ENCODE measurements at regions not wholly inside any gene's neighbourhood (a gene's known extent, or its start where the extent isn't known, plus 50 kb on each side); places are given as distances from the start of the nearest gene placed in this dataset.

DNA sequence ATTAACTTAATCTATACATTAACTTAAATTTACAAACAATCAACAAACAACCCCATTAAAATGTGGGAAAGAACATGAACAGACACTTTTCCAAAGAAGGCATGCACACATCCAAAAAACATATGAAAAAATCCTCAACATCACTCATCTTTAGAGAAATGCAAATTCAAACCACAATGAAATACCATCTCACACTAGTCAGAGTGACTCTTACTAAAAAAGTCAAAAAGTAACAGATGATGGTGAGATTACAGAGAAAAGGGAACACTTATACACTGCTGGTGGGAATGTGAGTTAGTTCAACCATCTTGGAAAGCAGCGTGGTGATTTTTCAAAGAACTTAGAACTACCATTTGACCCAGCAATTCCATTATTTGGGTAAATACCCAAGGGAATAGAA lies 759.2 kb upstream of the SLITRK1 start:
- Histone ChIP-seq H4K20me1 (no peaks in the 10 kb centered on the region), H3K4me2 (no peak overlapping the region), H3K9me3 (replicated peaks in 1 of 11) (peaks cover 5 to 16% (median 11%) of the 10 kb centered on the region in 11 experiments; a peak in 17 of 22 replicates), H3K27me3 (no peaks in the 10 kb centered on the region), H3K9ac (no peak overlapping the region), H3K36me3 (no peaks in the 10 kb centered on the region), H3K4me3 (no peak overlapping the region), H3K27ac (no peak overlapping the region), H3K4me1 (peaks cover 7 to 18% (median 11%) of the 10 kb centered on the region in 10 experiments; a peak in 15 of 20 replicates)
- TF ChIP-seq Cebpa-rat (IDR thresholded peaks at IDR 0.05): no peak

GRCh38 chr13:84640691-84641090 lies 758.4 kb upstream of the SLITRK1 start:
- H4K20me1 ChIP-seq: no peaks in the 10 kb centered on the region
- H3K4me2 ChIP-seq: no peak overlapping the region
- no peak overlapping the region for H3K9ac ChIP-seq
- no peak for TF ChIP-seq Cebpa-rat (IDR thresholded peaks at IDR 0.05)
- H3K36me3 ChIP-seq: no peaks in the 10 kb centered on the region
- H3K4me3 ChIP-seq: no peak overlapping the region
- H3K4me1 ChIP-seq: peaks cover 6 to 15% (median 9%) of the 10 kb centered on the region in 10 experiments; a peak in 15 of 20 replicates
- no peak overlapping the region for H3K27ac ChIP-seq
- H3K27me3 ChIP-seq: no peaks in the 10 kb centered on the region
- H3K9me3 ChIP-seq (replicated peaks in 1 of 11): peaks cover 5 to 18% (median 11%) of the 10 kb centered on the region in 11 experiments; a peak in 17 of 22 replicates

DNA sequence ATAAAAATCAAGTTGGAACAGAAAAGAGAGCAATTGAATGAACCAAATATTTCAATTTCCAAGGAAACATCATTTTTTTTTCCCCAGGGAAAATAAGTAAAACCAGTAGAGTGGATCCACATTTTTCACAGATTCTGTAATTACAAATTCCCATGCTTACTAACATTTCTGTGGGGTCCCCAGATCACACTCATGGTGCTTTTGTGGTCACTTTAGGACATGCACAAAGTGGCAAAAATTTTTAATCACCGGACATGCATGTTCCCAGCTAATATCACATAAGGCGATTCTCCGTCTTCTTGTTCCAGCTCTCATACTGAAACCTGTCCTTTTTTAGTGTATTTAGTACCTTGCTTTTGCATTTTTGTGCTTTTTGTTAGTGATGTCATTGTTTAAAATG lies 748.2 kb upstream of the SLITRK1 start:
- H3K4me1 ChIP-seq: no peaks in the 10 kb centered on the region
- H3K4me2 ChIP-seq: no peak overlapping the region
- no peaks in the 10 kb centered on the region for H3K36me3 ChIP-seq
- TF ChIP-seq Cebpa-rat (IDR thresholded peaks at IDR 0.05): no peak
- no peak overlapping the region for H3K27ac ChIP-seq
- no peaks in the 10 kb centered on the region for H3K27me3 ChIP-seq
- H3K9ac ChIP-seq: no peak overlapping the region
- H3K9me3 ChIP-seq (replicated peaks in 1 of 11): peaks cover 0 to 4% (median 0%) of the 10 kb centered on the region in 11 experiments; a peak in 1 of 22 replicates
- H4K20me1 ChIP-seq: no peaks in the 10 kb centered on the region
- no peak overlapping the region for H3K4me3 ChIP-seq

DNA sequence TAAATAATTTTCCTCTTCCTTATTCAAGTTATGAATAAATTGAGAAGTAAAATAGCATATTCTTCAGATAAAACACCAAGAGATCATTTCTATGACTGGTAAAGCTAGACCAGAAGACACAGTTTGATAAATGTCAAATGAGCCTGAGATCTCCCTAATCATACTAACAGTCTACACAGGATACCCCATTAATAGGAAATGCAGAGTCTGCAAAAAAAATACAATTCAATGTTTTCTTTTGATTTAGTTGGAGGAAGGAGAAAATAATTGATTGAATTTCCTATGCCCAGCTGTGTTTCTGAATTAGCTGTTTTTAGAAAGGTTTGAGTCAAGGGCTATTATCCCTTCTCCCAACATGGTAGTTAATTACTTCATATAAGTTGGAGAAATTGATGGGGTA lies 734.6 kb upstream of the SLITRK1 start:
- TF ChIP-seq Cebpa-rat (IDR thresholded peaks at IDR 0.05): no peak
- Histone ChIP-seq H4K20me1 (no peaks in the 10 kb centered on the region), H3K9me3 (replicated peaks in 1 of 11) (no peaks in the 10 kb centered on the region), H3K4me1 (no peaks in the 10 kb centered on the region), H3K36me3 (no peaks in the 10 kb centered on the region), H3K27ac (no peak overlapping the region), H3K27me3 (no peaks in the 10 kb centered on the region), H3K4me2 (no peak overlapping the region), H3K4me3 (no peak overlapping the region), H3K9ac (no peak overlapping the region)

- H4K20me1 ChIP-seq: no peaks in the 10 kb centered on the region
- no peaks in the 10 kb centered on the region for H3K4me1 ChIP-seq
- no peak overlapping the region for H3K4me2 ChIP-seq
- H3K36me3 ChIP-seq: no peaks in the 10 kb centered on the region
- no peak overlapping the region for H3K27ac ChIP-seq
- H3K9ac ChIP-seq: no peak overlapping the region
- no peak overlapping the region for H3K4me3 ChIP-seq
- H3K27me3 ChIP-seq: no peaks in the 10 kb centered on the region
- H3K9me3 ChIP-seq (replicated peaks in 1 of 11): no peaks in the 10 kb centered on the region
- TF ChIP-seq Cebpa-rat (IDR thresholded peaks at IDR 0.05): no peak
Measured at GRCh38 chr13:84609716-84610115, 727.4 kb upstream of the SLITRK1 start.

DNA sequence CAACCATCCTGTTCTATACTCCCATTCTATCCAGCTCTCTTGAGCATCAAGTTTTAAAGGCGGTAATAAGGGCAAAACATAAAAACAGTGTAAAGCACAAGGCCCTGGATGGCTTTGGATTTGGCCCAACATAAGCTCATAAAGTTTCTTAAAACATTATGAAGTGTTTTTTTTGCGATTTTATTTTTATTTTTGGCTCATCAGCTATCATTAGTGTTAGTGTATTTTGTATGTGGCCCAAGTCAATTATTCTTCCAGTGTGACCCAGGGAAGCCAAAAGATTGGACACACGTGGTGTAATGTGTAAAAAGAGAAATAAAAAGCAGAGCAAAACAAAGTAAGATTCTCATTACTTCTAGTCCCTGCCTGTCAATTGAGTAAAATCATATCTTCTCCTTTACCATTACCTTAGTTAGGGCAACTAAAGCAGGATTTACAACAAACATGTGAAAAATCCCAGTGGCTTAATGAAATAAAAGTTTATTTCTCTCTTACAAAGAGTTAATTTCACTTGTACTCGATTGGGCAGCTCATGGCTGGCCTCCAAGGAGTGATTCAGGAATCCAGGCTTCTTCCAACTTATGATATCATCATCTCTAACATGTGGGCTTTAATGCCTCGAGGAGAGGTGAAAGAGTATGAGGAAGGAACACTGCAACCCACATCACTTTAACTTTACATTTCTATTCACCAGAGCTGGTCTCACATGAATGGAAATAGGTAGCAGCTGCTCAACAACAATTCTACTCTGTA lies 725.2 kb upstream of the SLITRK1 start:
- Histone ChIP-seq H3K4me3 (no peak overlapping the region), H3K27ac (no peak overlapping the region), H3K4me1 (no peaks in the 10 kb centered on the region), H3K27me3 (no peaks in the 10 kb centered on the region), H4K20me1 (no peaks in the 10 kb centered on the region), H3K9me3 (replicated peaks in 1 of 11) (no peaks in the 10 kb centered on the region), H3K36me3 (no peaks in the 10 kb centered on the region), H3K9ac (no peak overlapping the region), H3K4me2 (no peak overlapping the region)
- no peak for TF ChIP-seq Cebpa-rat (IDR thresholded peaks at IDR 0.05)

DNA sequence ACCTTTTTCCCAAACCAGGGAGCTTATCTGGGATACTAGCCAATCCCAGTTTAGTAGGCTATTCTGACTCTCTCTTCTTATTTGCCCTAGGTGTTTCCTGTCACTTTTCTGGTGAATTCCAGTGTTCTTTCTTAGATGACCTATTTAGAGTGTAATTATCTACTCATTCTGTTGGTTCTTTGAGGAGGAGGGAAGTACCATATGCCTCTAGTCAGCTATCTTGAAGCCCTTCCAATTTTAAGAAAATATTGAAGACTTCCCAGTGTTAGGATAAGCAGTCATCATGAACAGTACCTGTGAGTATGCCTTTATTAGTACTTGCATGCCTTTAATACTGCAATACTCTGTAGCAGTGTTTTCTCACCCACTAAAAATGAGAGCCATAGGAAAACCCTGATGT lies 724.3 kb upstream of the SLITRK1 start:
- no peaks in the 10 kb centered on the region for H3K27me3 ChIP-seq
- no peak overlapping the region for H3K4me3 ChIP-seq
- no peaks in the 10 kb centered on the region for H3K36me3 ChIP-seq
- no peak overlapping the region for H3K27ac ChIP-seq
- no peaks in the 10 kb centered on the region for H3K9me3 ChIP-seq (replicated peaks in 1 of 11)
- no peak overlapping the region for H3K9ac ChIP-seq
- TF ChIP-seq Cebpa-rat (IDR thresholded peaks at IDR 0.05): no peak
- no peak overlapping the region for H3K4me2 ChIP-seq
- H4K20me1 ChIP-seq: no peaks in the 10 kb centered on the region
- H3K4me1 ChIP-seq: no peaks in the 10 kb centered on the region

DNA sequence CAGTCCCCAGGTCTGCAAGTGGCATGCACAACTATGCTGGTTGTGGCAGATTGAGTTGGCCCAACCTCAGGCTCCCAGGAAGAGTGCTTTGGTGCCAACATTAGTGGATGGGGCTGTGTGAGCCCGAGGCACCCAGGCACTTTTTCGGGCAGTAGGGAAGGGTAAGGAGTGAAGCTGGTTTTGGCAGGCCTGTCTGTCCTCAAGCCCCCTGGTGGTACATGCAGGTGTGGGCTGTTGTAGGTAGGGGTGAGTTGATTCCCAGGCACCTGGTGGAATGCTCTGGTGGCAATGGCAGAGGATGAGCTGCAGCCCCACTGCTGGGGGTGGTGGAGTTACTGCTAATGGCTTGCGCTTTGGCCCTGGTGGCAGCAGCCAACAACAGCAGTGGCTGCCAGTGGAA lies 723.7 kb upstream of the SLITRK1 start:
- no peak overlapping the region for H3K4me3 ChIP-seq
- no peak overlapping the region for H3K27ac ChIP-seq
- H3K4me2 ChIP-seq: no peak overlapping the region
- H4K20me1 ChIP-seq: no peaks in the 10 kb centered on the region
- no peaks in the 10 kb centered on the region for H3K9me3 ChIP-seq (replicated peaks in 1 of 11)
- H3K9ac ChIP-seq: no peak overlapping the region
- H3K27me3 ChIP-seq: no peaks in the 10 kb centered on the region
- H3K4me1 ChIP-seq: no peaks in the 10 kb centered on the region
- no peak for TF ChIP-seq Cebpa-rat (IDR thresholded peaks at IDR 0.05)
- no peaks in the 10 kb centered on the region for H3K36me3 ChIP-seq

DNA sequence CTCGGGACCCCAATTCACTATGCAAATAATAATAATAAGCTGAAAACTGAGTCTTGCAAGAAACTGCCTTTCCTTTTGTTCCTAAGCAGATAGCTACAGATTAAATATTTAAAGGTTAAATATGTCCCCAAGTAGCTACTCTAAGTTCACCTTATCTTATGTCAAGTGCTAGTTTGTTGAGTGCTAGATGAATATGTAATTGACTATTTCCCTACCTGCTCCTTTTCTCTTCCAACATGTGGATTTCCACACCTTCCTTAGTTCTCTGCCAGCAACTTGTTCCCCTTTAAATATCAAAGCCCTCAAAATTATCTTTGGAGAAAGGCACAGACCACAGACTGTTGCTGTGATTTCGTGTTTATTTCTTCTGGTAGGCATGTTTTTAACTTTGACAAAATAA lies 709.2 kb upstream of the SLITRK1 start:
- no peaks in the 10 kb centered on the region for H3K36me3 ChIP-seq
- H3K27ac ChIP-seq: no peak overlapping the region
- H3K9ac ChIP-seq: no peak overlapping the region
- no peaks in the 10 kb centered on the region for H4K20me1 ChIP-seq
- H3K4me2 ChIP-seq: no peak overlapping the region
- no peaks in the 10 kb centered on the region for H3K9me3 ChIP-seq (replicated peaks in 1 of 11)
- TF ChIP-seq Cebpa-rat (IDR thresholded peaks at IDR 0.05): no peak
- peaks cover 0 to 6% (median 0%) of the 10 kb centered on the region in 10 experiments; a peak in 2 of 20 replicates for H3K4me1 ChIP-seq
- H3K4me3 ChIP-seq: no peak overlapping the region
- no peaks in the 10 kb centered on the region for H3K27me3 ChIP-seq

GRCh38 chr13:84590663-84591062 lies 708.4 kb upstream of the SLITRK1 start:
- H3K9me3 ChIP-seq (replicated peaks in 1 of 11): no peaks in the 10 kb centered on the region
- no peak overlapping the region for H3K4me2 ChIP-seq
- no peaks in the 10 kb centered on the region for H4K20me1 ChIP-seq
- H3K27ac ChIP-seq: no peak overlapping the region
- H3K36me3 ChIP-seq: no peaks in the 10 kb centered on the region
- TF ChIP-seq Cebpa-rat (IDR thresholded peaks at IDR 0.05): no peak
- H3K27me3 ChIP-seq: no peaks in the 10 kb centered on the region
- H3K9ac ChIP-seq: no peak overlapping the region
- no peak overlapping the region for H3K4me3 ChIP-seq
- H3K4me1 ChIP-seq: peaks cover 0 to 6% (median 0%) of the 10 kb centered on the region in 10 experiments; a peak in 2 of 20 replicates

Data from BLaER1 treated with 17β-estradiol and CSF1 and Interleukin-3, amounts not matched to agents 10 nM and 100 nM (cell line).